Chondrocyte (in vitro differentiated cells): ENCODE measurements at regions not wholly inside any gene's neighbourhood (a gene's known extent, or its start where the extent isn't known, plus 50 kb on each side); places are given as distances from the start of the nearest gene placed in this dataset.

Experiments
- DNase-seq: peaks from one replicate; pipeline ENCODE4 v3.0.0; 2021; ENCODE audit warnings: mixed read lengths, low spot score
- H3K27ac Mint-ChIP-seq: one replicate; pipeline ENCODE4 v1.8.0; 2021; ENCODE audit warnings: mild to moderate bottlenecking, moderate library complexity, mixed read lengths; ENCODE audit not compliant: unreplicated experiment
- H3K27me3 Mint-ChIP-seq: 2 replicates; pipeline ENCODE4 v1.8.0; 2021; ENCODE audit warnings: low read depth, mixed read lengths
- H3K36me3 Mint-ChIP-seq: 2 replicates; pipeline ENCODE4 v1.8.0; 2021; ENCODE audit warnings: low read depth, mixed read lengths
- H3K4me1 Mint-ChIP-seq: 2 replicates; pipeline ENCODE4 v1.8.0; 2021; ENCODE audit warnings: low read depth, mild to moderate bottlenecking, mixed read lengths
- H3K4me3 Mint-ChIP-seq: one replicate; pipeline ENCODE4 v1.8.0; 2021; ENCODE audit warnings: mild to moderate bottlenecking, moderate library complexity, mixed read lengths; ENCODE audit not compliant: unreplicated experiment
- H3K9me3 Mint-ChIP-seq: 2 replicates; pipeline ENCODE4 v1.8.0; 2021; ENCODE audit warnings: low read depth, mixed read lengths
- TF ChIP-seq, protein P1 (sequence below): fragments of 200-600 bp; sonication (generic); IDR thresholded peaks from 2 replicates; pipeline ENCODE4 v1.5.0; 2021; ENCODE audit warnings: antibody characterized with exemption, mild to moderate bottlenecking, moderate library complexity

GRCh38 chr9:115986508-115986907, 167.1 kb upstream of the PAPPA start:
- Mint-ChIP-seq H3K4me3 (no peak overlapping the region), H3K27ac (no peak overlapping the region), H3K36me3 (no peaks in the 10 kb centered on the region), H3K9me3 (no peaks in the 10 kb centered on the region), H3K27me3 (no peaks in the 10 kb centered on the region), H3K4me1 (peaks cover 12% of the 10 kb centered on the region)
- no peak for DNase-seq
- TF ChIP-seq, protein P1, sequence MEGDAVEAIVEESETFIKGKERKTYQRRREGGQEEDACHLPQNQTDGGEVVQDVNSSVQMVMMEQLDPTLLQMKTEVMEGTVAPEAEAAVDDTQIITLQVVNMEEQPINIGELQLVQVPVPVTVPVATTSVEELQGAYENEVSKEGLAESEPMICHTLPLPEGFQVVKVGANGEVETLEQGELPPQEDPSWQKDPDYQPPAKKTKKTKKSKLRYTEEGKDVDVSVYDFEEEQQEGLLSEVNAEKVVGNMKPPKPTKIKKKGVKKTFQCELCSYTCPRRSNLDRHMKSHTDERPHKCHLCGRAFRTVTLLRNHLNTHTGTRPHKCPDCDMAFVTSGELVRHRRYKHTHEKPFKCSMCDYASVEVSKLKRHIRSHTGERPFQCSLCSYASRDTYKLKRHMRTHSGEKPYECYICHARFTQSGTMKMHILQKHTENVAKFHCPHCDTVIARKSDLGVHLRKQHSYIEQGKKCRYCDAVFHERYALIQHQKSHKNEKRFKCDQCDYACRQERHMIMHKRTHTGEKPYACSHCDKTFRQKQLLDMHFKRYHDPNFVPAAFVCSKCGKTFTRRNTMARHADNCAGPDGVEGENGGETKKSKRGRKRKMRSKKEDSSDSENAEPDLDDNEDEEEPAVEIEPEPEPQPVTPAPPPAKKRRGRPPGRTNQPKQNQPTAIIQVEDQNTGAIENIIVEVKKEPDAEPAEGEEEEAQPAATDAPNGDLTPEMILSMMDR, result no peak

- TF ChIP-seq, protein P1, result no peak
- H3K4me3 Mint-ChIP-seq, result no peak overlapping the region
- H3K4me1 Mint-ChIP-seq, result peaks cover 12% of the 10 kb centered on the region
- H3K9me3 Mint-ChIP-seq, result no peaks in the 10 kb centered on the region
- no peaks in the 10 kb centered on the region for H3K27me3 Mint-ChIP-seq
- no peak overlapping the region for H3K27ac Mint-ChIP-seq
- no peaks in the 10 kb centered on the region for H3K36me3 Mint-ChIP-seq
- no peak for DNase-seq
Observed at GRCh38 chr9:115988701-115989100, 164.9 kb upstream of the PAPPA start.

GRCh38 chr9:115989831-115990230, 163.8 kb upstream of the PAPPA start:
- no peak for DNase-seq
- no peak overlapping the region for H3K27ac Mint-ChIP-seq
- no peaks in the 10 kb centered on the region for H3K27me3 Mint-ChIP-seq
- H3K4me1 Mint-ChIP-seq, result peaks cover 12% of the 10 kb centered on the region
- no peak overlapping the region for H3K4me3 Mint-ChIP-seq
- TF ChIP-seq, protein P1, result no peak
- no peaks in the 10 kb centered on the region for H3K36me3 Mint-ChIP-seq
- no peaks in the 10 kb centered on the region for H3K9me3 Mint-ChIP-seq

- Mint-ChIP-seq H3K9me3 (no peaks in the 10 kb centered on the region), H3K4me3 (no peak overlapping the region), H3K27ac (no peak overlapping the region), H3K36me3 (no peaks in the 10 kb centered on the region), H3K4me1 (peaks cover 17% of the 10 kb centered on the region), H3K27me3 (no peaks in the 10 kb centered on the region)
- DNase-seq, result no peak
- TF ChIP-seq, protein P1, result no peak
Observed at GRCh38 chr9:115992834-115993233, 160.8 kb upstream of the PAPPA start.

DNA sequence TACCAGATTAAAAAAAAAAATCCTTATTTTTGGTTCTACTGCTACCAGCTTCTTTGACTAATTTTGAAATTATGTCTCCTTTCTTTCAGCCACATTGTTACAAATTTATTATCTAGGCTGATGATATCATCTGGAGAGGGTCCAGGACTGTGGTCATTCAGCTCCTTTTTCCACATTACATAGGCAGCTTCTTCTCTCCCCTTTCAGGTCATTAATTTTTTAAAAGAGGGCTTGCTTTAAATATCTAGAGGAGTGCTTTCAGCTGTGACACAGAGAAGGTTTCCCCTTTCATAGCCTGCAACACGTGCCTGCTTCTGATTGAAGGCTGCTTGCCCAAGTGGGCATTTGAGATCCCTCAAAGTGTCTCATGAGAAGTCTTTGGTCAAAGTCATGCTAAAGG, 155.7 kb upstream of the PAPPA start:
- peaks cover 7% of the 10 kb centered on the region for H3K9me3 Mint-ChIP-seq
- H3K4me3 Mint-ChIP-seq, result no peak overlapping the region
- no peak overlapping the region for H3K27ac Mint-ChIP-seq

More for the DNA sequence above, 155.7 kb upstream of the PAPPA start:
- Mint-ChIP-seq H3K4me1 (peaks cover 29% of the 10 kb centered on the region), H3K36me3 (no peaks in the 10 kb centered on the region), H3K27me3 (no peaks in the 10 kb centered on the region)
- TF ChIP-seq, protein P1, result no peak
- DNase-seq, result no peak
